CD4-positive, alpha-beta T cell treated with Interleukin-4 for 4 hours (primary cell): ENCODE measurements at regions not wholly inside any gene's neighbourhood (a gene's known extent, or its start where the extent isn't known, plus 50 kb on each side); places are given as distances from the start of the nearest gene placed in this dataset.
"Not testable (repeated sequence)": the region's sequence is repeated elsewhere in the genome, so short reads cannot be mapped to it uniquely, and the experiment has no call there.

ENCODE experiments used
- DNase-seq: peaks from one replicate; pipeline ENCODE4 v3.0.0-alpha.2; 2020

GRCh38 chr4:34504731-34505130 lies 1739.6 kb downstream of the ARAP2 start:
- DNase-seq = not testable (repeated sequence)

- not testable (repeated sequence) for DNase-seq
Observed at GRCh38 chr4:34506511-34507092, 1737.7 kb downstream of the ARAP2 start.

GRCh38 chr4:34512616-34513015 lies 1731.7 kb downstream of the ARAP2 start:
- no peak for DNase-seq

- no peak for DNase-seq
Observed at GRCh38 chr4:34516524-34516923, 1727.8 kb downstream of the ARAP2 start.

- no peak for DNase-seq
Observed at GRCh38 chr4:34534916-34535315, 1709.4 kb downstream of the ARAP2 start.

- no peak for DNase-seq
Observed at GRCh38 chr4:34566091-34566490, 1678.2 kb downstream of the ARAP2 start.

- no peak for DNase-seq
Observed at GRCh38 chr4:34572026-34572425, 1672.3 kb downstream of the ARAP2 start.

- DNase-seq = no peak
Observed at GRCh38 chr4:34615315-34615714, 1629.0 kb downstream of the ARAP2 start.

- no peak for DNase-seq
Observed at GRCh38 chr4:34619531-34620162, 1624.7 kb downstream of the ARAP2 start.

GRCh38 chr4:34628471-34628870 lies 1615.8 kb downstream of the ARAP2 start:
- DNase-seq = no peak

- DNase-seq = no peak
Observed at GRCh38 chr4:34629451-34629850, 1614.9 kb downstream of the ARAP2 start.

GRCh38 chr4:34633241-34633640 lies 1611.1 kb downstream of the ARAP2 start:
- no peak for DNase-seq

- DNase-seq = no peak
Observed at GRCh38 chr4:34636623-34637022, 1607.7 kb downstream of the ARAP2 start.

GRCh38 chr4:34643476-34643875 lies 1600.8 kb downstream of the ARAP2 start:
- no peak for DNase-seq

GRCh38 chr4:34644579-34645115 lies 1599.7 kb downstream of the ARAP2 start:
- DNase-seq = no peak

- DNase-seq = no peak
Observed at GRCh38 chr4:34649716-34650115, 1594.6 kb downstream of the ARAP2 start.

GRCh38 chr4:34664051-34664450 lies 1580.3 kb downstream of the ARAP2 start:
- no peak for DNase-seq

- no peak for DNase-seq
Observed at GRCh38 chr4:34676400-34676799, 1567.9 kb downstream of the ARAP2 start.

- no peak for DNase-seq
Observed at GRCh38 chr4:34678431-34678830, 1565.9 kb downstream of the ARAP2 start.

- DNase-seq = no peak
Observed at GRCh38 chr4:34679228-34679627, 1565.1 kb downstream of the ARAP2 start.

GRCh38 chr4:34709564-34709963 lies 1534.8 kb downstream of the ARAP2 start:
- DNase-seq = no peak

- no peak for DNase-seq
Observed at GRCh38 chr4:34718576-34719245, 1525.6 kb downstream of the ARAP2 start.

GRCh38 chr4:34720571-34720970 lies 1523.7 kb downstream of the ARAP2 start:
- no peak for DNase-seq

GRCh38 chr4:34721835-34722234 lies 1522.5 kb downstream of the ARAP2 start:
- DNase-seq = no peak
